Spleen (tissue), 7 donors: ENCODE measurements at regions not wholly inside any gene's neighbourhood (a gene's known extent, or its start where the extent isn't known, plus 50 kb on each side); places are given as distances from the start of the nearest gene placed in this dataset.

Source experiments
- POLR2A ChIP-seq, 3 donors: fragments of 450-650 bp; IDR thresholded peaks; one replicate each; pipeline ENCODE4 v1.5.1; 2017; ENCODE audit warnings: antibody characterized with exemption in 3 of 3, mild to moderate bottlenecking in 1 of 3
- POLR2AphosphoS5 ChIP-seq, 3 donors: sonication (generic); formaldehyde crosslinking; IDR thresholded peaks; one replicate each; pipeline ENCODE4 v1.5.1; 2017; ENCODE audit warnings: antibody characterized with exemption in 3 of 3
- TF ChIP-seq, protein P1 (sequence below), 11 experiments: fragments of 200-600 bp in 7 of 11; fragments of 450-650 bp in 4 of 11; sonication (generic) in 4 of 11; IDR thresholded peaks in 8 of 11; conservative IDR thresholded peaks in 3 of 11; 1 replicate in 7 of 11; 2 replicates in 4 of 11; pipeline versions ENCODE4 v1.4.0 to v1.8.0; 2016 to 2021; ENCODE audit warnings: antibody characterized with exemption in 11 of 11, inconsistent platforms in 4 of 11, mild to moderate bottlenecking in 1 of 11
- donor health status: DM: no; HTN: no; CAD: no; lungs with moderate emphysema.
- donor health status: DM: no; HTN: no; CAD: no.
- donor health status: DM: no; HTN: no; CAD: no.

- TF ChIP-seq, protein P1, sequence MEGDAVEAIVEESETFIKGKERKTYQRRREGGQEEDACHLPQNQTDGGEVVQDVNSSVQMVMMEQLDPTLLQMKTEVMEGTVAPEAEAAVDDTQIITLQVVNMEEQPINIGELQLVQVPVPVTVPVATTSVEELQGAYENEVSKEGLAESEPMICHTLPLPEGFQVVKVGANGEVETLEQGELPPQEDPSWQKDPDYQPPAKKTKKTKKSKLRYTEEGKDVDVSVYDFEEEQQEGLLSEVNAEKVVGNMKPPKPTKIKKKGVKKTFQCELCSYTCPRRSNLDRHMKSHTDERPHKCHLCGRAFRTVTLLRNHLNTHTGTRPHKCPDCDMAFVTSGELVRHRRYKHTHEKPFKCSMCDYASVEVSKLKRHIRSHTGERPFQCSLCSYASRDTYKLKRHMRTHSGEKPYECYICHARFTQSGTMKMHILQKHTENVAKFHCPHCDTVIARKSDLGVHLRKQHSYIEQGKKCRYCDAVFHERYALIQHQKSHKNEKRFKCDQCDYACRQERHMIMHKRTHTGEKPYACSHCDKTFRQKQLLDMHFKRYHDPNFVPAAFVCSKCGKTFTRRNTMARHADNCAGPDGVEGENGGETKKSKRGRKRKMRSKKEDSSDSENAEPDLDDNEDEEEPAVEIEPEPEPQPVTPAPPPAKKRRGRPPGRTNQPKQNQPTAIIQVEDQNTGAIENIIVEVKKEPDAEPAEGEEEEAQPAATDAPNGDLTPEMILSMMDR (IDR thresholded peaks at IDR 0.05 in 8 of 11, conservative IDR thresholded peaks at IDR 0.05 in 3 of 11) = no peak
- TF ChIP-seq POLR2AphosphoS5 (IDR thresholded peaks at IDR 0.05) (no peak), POLR2A (IDR thresholded peaks at IDR 0.05) (no peak)
Measured at GRCh38 chr18:51861046-51861445, 479.0 kb upstream of the DCC start.
